ENCODE measurements at regions not wholly inside any gene's neighbourhood (a gene's known extent, or its start where the extent isn't known, plus 50 kb on each side); places are given as distances from the start of the nearest gene placed in this dataset.

DNA sequence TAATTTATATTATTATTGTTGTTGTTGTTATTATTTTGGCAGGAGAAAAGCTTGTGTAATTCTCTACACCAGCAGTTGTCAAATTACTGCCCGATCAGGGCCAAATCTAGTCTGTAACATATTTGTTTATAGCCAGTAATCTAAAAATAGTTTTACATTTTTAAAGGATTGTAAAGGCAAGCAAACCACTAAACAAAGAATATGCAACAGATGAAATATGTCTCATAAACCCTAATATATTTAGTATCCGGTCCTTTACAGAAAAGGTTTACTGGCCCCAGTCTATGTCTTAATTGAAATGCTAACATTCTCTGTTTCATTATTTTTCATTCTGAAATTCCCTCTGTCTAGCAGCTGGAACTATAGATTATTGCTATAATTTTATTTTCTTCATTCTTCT lies 709.5 kb downstream of the KCNJ2 start:
- H3K79me2 ChIP-seq (ENCODE audit: low read length), result no peaks in the 10 kb centered on the region
- ChIA-PET CTCF (no interaction called here), POLR2A (ENCODE audit: unreplicated experiment) (no interaction called here)
- no peaks in the 10 kb centered on the region for H4K20me1 ChIP-seq (ENCODE audit: low read length)
- ATAC-seq, result peak; percentile 56
- no peaks in the 10 kb centered on the region for H3K9me3 ChIP-seq (ENCODE audit: low read length)
- no TSS peak for BruUV-seq (replicated peaks)
- intact Hi-C loops (cut with micrococcal nuclease), result no loop called here
- no peaks in the 10 kb centered on the region for H3K36me3 ChIP-seq (ENCODE audit: low read depth, low read length)
- peaks cover 24% of the 10 kb centered on the region for H3K27me3 ChIP-seq (ENCODE audit: low read length)
- TF ChIP-seq EZH2phosphoT487 (IDR thresholded peaks at IDR 0.05; ENCODE audit: borderline replicate concordance, low read length), result no peak
- no peak for TF ChIP-seq EZH2 (IDR thresholded peaks at IDR 0.05; ENCODE audit: low read length, unreplicated experiment)
- H3K4me1 ChIP-seq (ENCODE audit: insufficient read depth, low read length), result no peaks in the 10 kb centered on the region
- H3K4me2 ChIP-seq (ENCODE audit: low read length), result no peak overlapping the region
- H3K4me3 ChIP-seq (ENCODE audit: low read length), result no peak overlapping the region
- H3K9ac ChIP-seq (ENCODE audit: low read length), result no peak overlapping the region
- DNase-seq, result no peak
- H3F3A ChIP-seq (ENCODE audit: low read length, unreplicated experiment), result no peaks in the 10 kb centered on the region
- no peak overlapping the region for H3K27ac ChIP-seq (ENCODE audit: low read length)
- H3K9me2 ChIP-seq (replicated peaks; ENCODE audit: low read length), result no peaks in the 10 kb centered on the region
- H2AFZ ChIP-seq (ENCODE audit: low read length), result no peak overlapping the region

DNA sequence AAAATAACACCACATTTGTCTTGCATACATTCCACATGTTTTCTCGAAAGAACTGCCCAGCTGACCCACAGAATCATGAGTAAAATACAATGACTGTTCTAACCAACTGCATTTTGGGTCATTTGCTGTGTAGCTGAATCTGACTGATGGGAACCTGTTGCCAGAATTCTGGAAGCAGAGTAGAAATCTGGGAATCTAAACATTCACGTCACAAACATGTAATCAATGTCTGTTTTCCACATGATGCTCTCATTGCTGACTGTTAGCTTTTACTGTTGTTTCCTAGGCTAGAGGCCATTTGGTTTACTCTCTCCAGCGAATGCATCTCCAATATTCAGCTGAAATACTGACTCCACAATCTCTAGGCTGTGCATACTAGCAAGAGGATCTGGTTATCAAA lies 710.1 kb downstream of the KCNJ2 start:
- TF ChIP-seq EZH2 (IDR thresholded peaks at IDR 0.05; ENCODE audit: low read length, unreplicated experiment), result no peak
- TF ChIP-seq EZH2phosphoT487 (IDR thresholded peaks at IDR 0.05; ENCODE audit: borderline replicate concordance, low read length), result no peak
- TF ChIP-seq CTCF (conservative IDR thresholded peaks at IDR 0.05; ENCODE audit: low read depth, low read length), result no peak
- no peak overlapping the region for H3K27ac ChIP-seq (ENCODE audit: low read length)
- CTCF ChIA-PET, result no interaction called here
- H2AFZ ChIP-seq (ENCODE audit: low read length), result no peak overlapping the region
- H3K9me3 ChIP-seq (ENCODE audit: low read length), result no peaks in the 10 kb centered on the region
- no peaks in the 10 kb centered on the region for H3K36me3 ChIP-seq (ENCODE audit: low read depth, low read length)
- intact Hi-C loops (cut with micrococcal nuclease), result no loop called here
- no peak for ATAC-seq
- H3K4me3 ChIP-seq (ENCODE audit: low read length), result no peak overlapping the region
- no TSS peak for BruUV-seq (replicated peaks)
- H3K4me2 ChIP-seq (ENCODE audit: low read length), result no peak overlapping the region
- POLR2A ChIA-PET (ENCODE audit: unreplicated experiment), result no interaction called here
- no peaks in the 10 kb centered on the region for H4K20me1 ChIP-seq (ENCODE audit: low read length)
- no peaks in the 10 kb centered on the region for H3K79me2 ChIP-seq (ENCODE audit: low read length)
- no peaks in the 10 kb centered on the region for H3F3A ChIP-seq (ENCODE audit: low read length, unreplicated experiment)
- no peak overlapping the region for H3K9ac ChIP-seq (ENCODE audit: low read length)
- no peaks in the 10 kb centered on the region for H3K9me2 ChIP-seq (replicated peaks; ENCODE audit: low read length)
- H3K27me3 ChIP-seq (ENCODE audit: low read length), result peaks cover 24% of the 10 kb centered on the region
- H3K4me1 ChIP-seq (ENCODE audit: insufficient read depth, low read length), result no peaks in the 10 kb centered on the region
- no peak for DNase-seq

GRCh38 chr17:70881093-70881492 lies 711.8 kb downstream of the KCNJ2 start:
- Histone ChIP-seq H3K79me2 (ENCODE audit: low read length) (no peaks in the 10 kb centered on the region), H3K9me3 (ENCODE audit: low read length) (no peaks in the 10 kb centered on the region), H4K20me1 (ENCODE audit: low read length) (no peaks in the 10 kb centered on the region), H3F3A (ENCODE audit: low read length, unreplicated experiment) (no peaks in the 10 kb centered on the region), H3K4me2 (ENCODE audit: low read length) (no peak overlapping the region), H3K27ac (ENCODE audit: low read length) (no peak overlapping the region), H3K9ac (ENCODE audit: low read length) (no peak overlapping the region), H3K27me3 (ENCODE audit: low read length) (peaks cover 24% of the 10 kb centered on the region), H3K36me3 (ENCODE audit: low read depth, low read length) (no peaks in the 10 kb centered on the region), H3K4me3 (ENCODE audit: low read length) (no peak overlapping the region), H2AFZ (ENCODE audit: low read length) (no peak overlapping the region), H3K9me2 (replicated peaks; ENCODE audit: low read length) (no peaks in the 10 kb centered on the region), H3K4me1 (ENCODE audit: insufficient read depth, low read length) (no peaks in the 10 kb centered on the region)
- BruUV-seq (replicated peaks), result no TSS peak
- ChIA-PET POLR2A (ENCODE audit: unreplicated experiment) (interaction anchor here (0.6 kb wide), 1 partner anchor 160 kb away, joined by 6 read pairs; no protein-coding TSS in a partner anchor), CTCF (no interaction called here)
- no peak for DNase-seq
- no peak for ATAC-seq
- no peak for TF ChIP-seq CTCF (conservative IDR thresholded peaks at IDR 0.05; ENCODE audit: low read depth, low read length)
- TF ChIP-seq EZH2phosphoT487 (IDR thresholded peaks at IDR 0.05; ENCODE audit: borderline replicate concordance, low read length), result no peak
- intact Hi-C loops (cut with micrococcal nuclease), result no loop called here
